H1 (cell line): ENCODE measurements at regions not wholly inside any gene's neighbourhood (a gene's known extent, or its start where the extent isn't known, plus 50 kb on each side); places are given as distances from the start of the nearest gene placed in this dataset.

Experiments
- CTCF ChIA-PET: fragments of 300-600 bp; sonication (Branson Sonifier 250); formaldehyde crosslinking; loops from one replicate; lab custom pipeline; 2021; ENCODE audit not compliant: partially characterized antibody; lab: Charles Lee
- POLR2A ChIA-PET: fragments of 300-600 bp; sonication (Branson Sonifier 250); formaldehyde crosslinking; loops from one replicate; lab custom pipeline; 2021; ENCODE audit warnings: inconsistent platforms; ENCODE audit not compliant: partially characterized antibody; lab: Charles Lee
- DNase-seq, 2 experiments: peaks; one replicate each; pipeline versions ENCODE4 v3.0.0 to v3.0.0-alpha.2; 2010 to 2022; ENCODE audit warnings: low spot score in 2 of 2, low read depth in 1 of 2, mixed read lengths in 1 of 2
- FAIRE-seq: peaks from 2 replicates; lab custom pipeline; 2011; peaks lifted over from hg19 to GRCh38; lab: Jason Lieb, UNC
- H2AFZ ChIP-seq: 2 replicates; pipeline ENCODE4 v1.8.1; 2012; ENCODE audit warnings: low read length, inconsistent platforms
- H2AK5ac ChIP-seq: 2 replicates; pipeline ENCODE4 v1.6.1; 2013; ENCODE audit warnings: low read depth, low read length
- H2BK120ac ChIP-seq: replicated peaks from 2 replicates; pipeline ENCODE3; 2013; ENCODE audit warnings: low read depth, low read length, inconsistent platforms
- H2BK12ac ChIP-seq: 2 replicates; pipeline ENCODE4 v1.6.1; 2013; ENCODE audit warnings: low read depth, low read length
- H2BK15ac ChIP-seq: 2 replicates; pipeline ENCODE4 v1.6.1; 2013; ENCODE audit warnings: low read length
- H2BK20ac ChIP-seq: 2 replicates; pipeline ENCODE4 v1.6.1; 2013; ENCODE audit warnings: low read length
- H2BK5ac ChIP-seq: 2 replicates; pipeline ENCODE4 v1.6.1; 2013; ENCODE audit warnings: low read depth, low read length
- H3K14ac ChIP-seq: 2 replicates; pipeline ENCODE4 v1.6.1; 2013; ENCODE audit warnings: inconsistent platforms; ENCODE audit not compliant: insufficient read length
- H3K18ac ChIP-seq: 2 replicates; pipeline ENCODE4 v1.6.1; 2013; ENCODE audit warnings: low read length; ENCODE audit errors: extremely low read depth
- H3K23ac ChIP-seq: 2 replicates; pipeline ENCODE4 v1.6.1; 2013; ENCODE audit warnings: inconsistent platforms; ENCODE audit not compliant: insufficient read length
- H3K23me2 ChIP-seq: 2 replicates; pipeline ENCODE4 v1.6.1; 2013; ENCODE audit warnings: low read depth, low read length
- H3K27ac ChIP-seq: 2 replicates; pipeline ENCODE4 v1.6.1; 2011; ENCODE audit warnings: low read depth, low read length, inconsistent platforms
- H3K27me3 ChIP-seq, 4 experiments: replicated peaks in 1 of 4; 1 replicate in 1 of 4; 2 replicates in 3 of 4; pipeline versions ENCODE4 v1.6.1 to v1.8.1; 2011 to 2013; ENCODE audit warnings: low read length in 3 of 4, mild to moderate bottlenecking in 3 of 4, inconsistent platforms in 2 of 4, mixed read lengths in 2 of 4, moderate library complexity in 1 of 4; ENCODE audit not compliant: control insufficient read depth in 3 of 4, insufficient read depth in 3 of 4; ENCODE audit errors: extremely low read depth in 1 of 4
- H3K36me3 ChIP-seq, 4 experiments: 2 replicates each; pipeline versions ENCODE4 v1.6.1 to v1.8.1; 2011 to 2013; ENCODE audit warnings: mild to moderate bottlenecking in 4 of 4, low read length in 3 of 4, moderate library complexity in 2 of 4, control low read depth in 1 of 4, inconsistent platforms in 1 of 4; ENCODE audit not compliant: insufficient read depth in 4 of 4, control insufficient read depth in 2 of 4
- H3K4ac ChIP-seq: replicated peaks from 2 replicates; pipeline ENCODE3; 2013; ENCODE audit warnings: low read length, low read depth, mixed read lengths, inconsistent platforms; ENCODE audit not compliant: insufficient read length
- H3K4me1 ChIP-seq, 4 experiments: replicated peaks in 1 of 4; 1 replicate in 1 of 4; 2 replicates in 3 of 4; pipeline versions ENCODE4 v1.6.1 to v1.8.1; 2011 to 2013; ENCODE audit warnings: low read length in 3 of 4, inconsistent platforms in 2 of 4, mixed read lengths in 1 of 4; ENCODE audit not compliant: insufficient read depth in 4 of 4, control insufficient read depth in 3 of 4
- H3K4me2 ChIP-seq, 2 experiments: 2 replicates each; pipeline versions ENCODE4 v1.6.1 to v1.8.1; 2011 to 2013; ENCODE audit warnings: low read depth in 2 of 2, low read length in 2 of 2, control low read depth in 1 of 2, inconsistent platforms in 1 of 2, mild to moderate bottlenecking in 1 of 2; ENCODE audit not compliant: insufficient read depth in 1 of 2
- H3K4me3 ChIP-seq, 4 experiments: fragments of 200-600, 300-600 bp in 1 of 4; sonication (generic), shearing (Covaris generic), sonication (Bioruptor Twin) in 1 of 4; 2 replicates each; pipeline versions ENCODE4 v1.5.1 to v1.8.1; 2011 to 2016; ENCODE audit warnings: low read length in 4 of 4, low read depth in 3 of 4, control low read depth in 2 of 4, inconsistent platforms in 2 of 4, mild to moderate bottlenecking in 2 of 4, mixed read lengths in 1 of 4, moderate library complexity in 1 of 4; ENCODE audit not compliant: insufficient read depth in 2 of 4; ENCODE audit errors: extremely low read depth in 1 of 4
- H3K56ac ChIP-seq: replicated peaks from 2 replicates; pipeline ENCODE3; 2013; ENCODE audit warnings: low read depth, mild to moderate bottlenecking, mixed read lengths, low read length, inconsistent platforms; ENCODE audit not compliant: insufficient read length
- H3K79me1 ChIP-seq: 2 replicates; pipeline ENCODE4 v1.6.1; 2013; ENCODE audit warnings: low read depth, low read length, control low read depth
- H3K79me2 ChIP-seq, 2 experiments: 2 replicates each; pipeline versions ENCODE4 v1.6.1 to v1.8.1; 2012 to 2013; ENCODE audit warnings: low read length in 2 of 2, mild to moderate bottlenecking in 2 of 2, inconsistent platforms in 1 of 2; ENCODE audit not compliant: insufficient read depth in 2 of 2, control insufficient read depth in 1 of 2
- H3K9ac ChIP-seq, 4 experiments: replicated peaks in 1 of 4; 1 replicate in 1 of 4; 2 replicates in 3 of 4; pipeline versions ENCODE4 v1.6.1 to v1.8.1; 2011 to 2013; ENCODE audit warnings: low read depth in 3 of 4, low read length in 3 of 4, control low read depth in 2 of 4, mild to moderate bottlenecking in 2 of 4, moderate library complexity in 2 of 4, inconsistent platforms in 1 of 4; ENCODE audit errors: extremely low read depth in 1 of 4
- H3K9me3 ChIP-seq, 2 experiments: 2 replicates each; pipeline versions ENCODE4 v1.6.1 to v1.8.1; 2012 to 2013; ENCODE audit warnings: mild to moderate bottlenecking in 2 of 2, moderate library complexity in 2 of 2, control low read depth in 1 of 2, inconsistent platforms in 1 of 2, low read depth in 1 of 2, low read length in 1 of 2, mixed read lengths in 1 of 2; ENCODE audit not compliant: insufficient read depth in 2 of 2
- H4K20me1 ChIP-seq, 2 experiments: replicated peaks in 1 of 2; 2 replicates each; pipeline versions ENCODE3 to v1.8.1; 2011 to 2013; ENCODE audit warnings: inconsistent platforms in 2 of 2, low read length in 2 of 2, mild to moderate bottlenecking in 1 of 2; ENCODE audit not compliant: insufficient read depth in 2 of 2, control insufficient read depth in 1 of 2
- H4K5ac ChIP-seq: 2 replicates; pipeline ENCODE4 v1.6.1; 2013; ENCODE audit warnings: low read length, low read depth, mixed read lengths, inconsistent platforms; ENCODE audit not compliant: insufficient read length
- H4K8ac ChIP-seq: 2 replicates; pipeline ENCODE4 v1.8.0; 2013; ENCODE audit warnings: mild to moderate bottlenecking, moderate library complexity, low read length, inconsistent platforms; ENCODE audit not compliant: insufficient read depth; ENCODE audit errors: extremely low read depth
- H4K91ac ChIP-seq: replicated peaks from 2 replicates; pipeline ENCODE3; 2013; ENCODE audit warnings: low read length, mixed read lengths, inconsistent platforms; ENCODE audit not compliant: insufficient read length
- CBX8 ChIP-seq: fragments of 300-800, 300-1000 bp; sonication (generic); IDR thresholded peaks from 2 replicates; pipeline ENCODE4 v1.7.1; 2016; ENCODE audit warnings: low read depth, low read length, borderline replicate concordance
- CTBP2 ChIP-seq: IDR thresholded peaks from 2 replicates; pipeline ENCODE4 v1.7.0; 2011; ENCODE audit warnings: borderline replicate concordance, mild to moderate bottlenecking, moderate library complexity, mixed read lengths, low read length; ENCODE audit not compliant: insufficient read depth, insufficient read length
- EP300 ChIP-seq, 2 experiments: IDR thresholded peaks; 1 replicate in 1 of 2; 2 replicates in 1 of 2; pipeline ENCODE4 v1.6.1; 2011 to 2012; ENCODE audit warnings: low read depth in 2 of 2, low read length in 2 of 2, mild to moderate bottlenecking in 2 of 2, borderline replicate concordance in 1 of 2, inconsistent platforms in 1 of 2, moderate library complexity in 1 of 2
- RFX5 ChIP-seq: IDR thresholded peaks from 2 replicates; pipeline ENCODE4 v1.6.1; 2011; ENCODE audit warnings: low read depth, low read length, improper control_type of control experiment, borderline replicate concordance
- WGBS, 2 experiments: shearing (Covaris generic) in 1 of 2; methylation state at CpG; one replicate each; pipeline versions ENCODE4 v1.1.6 to v1.1.7; 2013 to 2015; ENCODE audit warnings: low lambda C conversion rate in 2 of 2, mixed read lengths in 2 of 2, inconsistent platforms in 1 of 2, low coverage in 1 of 2, missing lambda C conversion rate in 1 of 2; ENCODE audit not compliant: insufficient replicate concordance in 2 of 2, insufficient coverage in 1 of 2, insufficient read length in 1 of 2; ENCODE audit errors: extremely low coverage in 1 of 2, missing lambda C conversion rate in 1 of 2; 5-methylcytosine and 5-hydroxymethylcytosine counted together
- TF ChIP-seq, protein P1 (sequence below), 3 experiments: IDR thresholded peaks; 1 replicate in 2 of 3; 2 replicates in 1 of 3; pipeline versions ENCODE4 v1.5.1 to v1.6.1; 2011; ENCODE audit warnings: low read length in 3 of 3, mild to moderate bottlenecking in 3 of 3, inconsistent platforms in 2 of 3, low read depth in 1 of 3, moderate library complexity in 1 of 3; ENCODE audit not compliant: insufficient read depth in 1 of 3; ENCODE audit errors: control extremely low read depth in 1 of 3
- TF ChIP-seq, protein P2 (sequence below): IDR thresholded peaks from 2 replicates; pipeline ENCODE4 v1.6.1; 2012; ENCODE audit warnings: inconsistent platforms
- TF ChIP-seq, protein P3 (sequence below): IDR thresholded peaks from 2 replicates; pipeline ENCODE4 v1.6.1; 2011; ENCODE audit warnings: low read length, improper control_type of control experiment

DNA sequence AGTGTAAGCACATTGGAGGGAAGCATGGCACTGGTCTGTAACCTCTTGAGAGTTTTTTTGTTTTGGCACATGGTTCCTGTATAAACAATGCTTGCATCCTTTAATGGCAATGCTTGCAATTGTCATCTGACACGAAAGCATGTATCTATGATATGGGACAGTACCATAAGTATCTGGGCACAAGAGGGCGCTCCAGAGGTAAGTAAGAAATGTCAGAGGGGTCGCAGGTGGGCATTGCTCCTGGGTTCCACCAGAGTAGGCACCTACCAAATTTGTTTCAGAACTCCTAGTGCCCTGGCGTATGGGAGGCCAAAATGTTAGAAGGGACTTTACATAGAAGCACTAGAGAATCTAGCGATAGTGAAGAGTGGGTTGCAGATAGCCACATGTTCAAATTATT, 58.7 kb upstream of the BCHE start:
- no peak overlapping the region for H3K4ac ChIP-seq
- FAIRE-seq = peak; percentile 55
- H3K27ac ChIP-seq = no peak overlapping the region
- peak in 1 of 2 experiments; percentile 84 for DNase-seq
- H3K9me3 ChIP-seq = no peaks in the 10 kb centered on the region
- no peak overlapping the region for H3K56ac ChIP-seq
- H3K36me3 ChIP-seq = no peaks in the 10 kb centered on the region
- H4K91ac ChIP-seq = no peak overlapping the region
- no peak overlapping the region for H4K8ac ChIP-seq
- H3K18ac ChIP-seq = no peak overlapping the region
- H3K27me3 ChIP-seq = no peaks in the 10 kb centered on the region
- no peak overlapping the region for H3K9ac ChIP-seq
- no peak overlapping the region for H3K23ac ChIP-seq
- H2BK12ac ChIP-seq = no peak overlapping the region
- H3K14ac ChIP-seq = no peak overlapping the region
- no peak overlapping the region for H2BK20ac ChIP-seq
- no peaks in the 10 kb centered on the region for H4K20me1 ChIP-seq
- H2BK120ac ChIP-seq = no peak overlapping the region
- H3K4me2 ChIP-seq = no peak overlapping the region
- no peak overlapping the region for H2AFZ ChIP-seq
- no peaks in the 10 kb centered on the region for H3K79me2 ChIP-seq
- no peak overlapping the region for H2BK5ac ChIP-seq
- H3K4me3 ChIP-seq = no peak overlapping the region
- no peaks in the 10 kb centered on the region for H3K23me2 ChIP-seq
- H3K79me1 ChIP-seq = no peaks in the 10 kb centered on the region
- no peak overlapping the region for H4K5ac ChIP-seq
- peaks cover 0 to 6% (median 0%) of the 10 kb centered on the region in 4 experiments; a peak in 2 of 7 replicates for H3K4me1 ChIP-seq
- ChIA-PET CTCF (interaction anchor here (0.6 to 2.8 kb wide), 37 partner anchors 11 to 1358 kb away, joined by 3 to 15 read pairs (median 4); no protein-coding TSS in a partner anchor), POLR2A (no interaction called here)
- H2AK5ac ChIP-seq = no peak overlapping the region
- 40% methylated on average over 5 of the region's 5 CpGs; no CpG with 5 or more reads in 1 of the 2 experiments for WGBS, 2 experiments
- no peak overlapping the region for H2BK15ac ChIP-seq
- TF ChIP-seq, protein P1, sequence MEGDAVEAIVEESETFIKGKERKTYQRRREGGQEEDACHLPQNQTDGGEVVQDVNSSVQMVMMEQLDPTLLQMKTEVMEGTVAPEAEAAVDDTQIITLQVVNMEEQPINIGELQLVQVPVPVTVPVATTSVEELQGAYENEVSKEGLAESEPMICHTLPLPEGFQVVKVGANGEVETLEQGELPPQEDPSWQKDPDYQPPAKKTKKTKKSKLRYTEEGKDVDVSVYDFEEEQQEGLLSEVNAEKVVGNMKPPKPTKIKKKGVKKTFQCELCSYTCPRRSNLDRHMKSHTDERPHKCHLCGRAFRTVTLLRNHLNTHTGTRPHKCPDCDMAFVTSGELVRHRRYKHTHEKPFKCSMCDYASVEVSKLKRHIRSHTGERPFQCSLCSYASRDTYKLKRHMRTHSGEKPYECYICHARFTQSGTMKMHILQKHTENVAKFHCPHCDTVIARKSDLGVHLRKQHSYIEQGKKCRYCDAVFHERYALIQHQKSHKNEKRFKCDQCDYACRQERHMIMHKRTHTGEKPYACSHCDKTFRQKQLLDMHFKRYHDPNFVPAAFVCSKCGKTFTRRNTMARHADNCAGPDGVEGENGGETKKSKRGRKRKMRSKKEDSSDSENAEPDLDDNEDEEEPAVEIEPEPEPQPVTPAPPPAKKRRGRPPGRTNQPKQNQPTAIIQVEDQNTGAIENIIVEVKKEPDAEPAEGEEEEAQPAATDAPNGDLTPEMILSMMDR (IDR thresholded peaks at IDR 0.05; ENCODE audit: control extremely low read depth in 1 of 3, insufficient read depth in 1 of 3, low read depth in 1 of 3, low read length in 3 of 3) = peak; percentile 52 to 76 (median 63)
- TF ChIP-seq CTBP2 (no peak), CBX8 (no peak), RFX5 (no peak), EP300 (IDR thresholded peaks at IDR 0.05; ENCODE audit: borderline replicate concordance in 1 of 2, low read depth in 2 of 2, low read length in 2 of 2) (no peak)
- TF ChIP-seq, protein P2, sequence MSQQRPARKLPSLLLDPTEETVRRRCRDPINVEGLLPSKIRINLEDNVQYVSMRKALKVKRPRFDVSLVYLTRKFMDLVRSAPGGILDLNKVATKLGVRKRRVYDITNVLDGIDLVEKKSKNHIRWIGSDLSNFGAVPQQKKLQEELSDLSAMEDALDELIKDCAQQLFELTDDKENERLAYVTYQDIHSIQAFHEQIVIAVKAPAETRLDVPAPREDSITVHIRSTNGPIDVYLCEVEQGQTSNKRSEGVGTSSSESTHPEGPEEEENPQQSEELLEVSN = no peak
- TF ChIP-seq, protein P3, sequence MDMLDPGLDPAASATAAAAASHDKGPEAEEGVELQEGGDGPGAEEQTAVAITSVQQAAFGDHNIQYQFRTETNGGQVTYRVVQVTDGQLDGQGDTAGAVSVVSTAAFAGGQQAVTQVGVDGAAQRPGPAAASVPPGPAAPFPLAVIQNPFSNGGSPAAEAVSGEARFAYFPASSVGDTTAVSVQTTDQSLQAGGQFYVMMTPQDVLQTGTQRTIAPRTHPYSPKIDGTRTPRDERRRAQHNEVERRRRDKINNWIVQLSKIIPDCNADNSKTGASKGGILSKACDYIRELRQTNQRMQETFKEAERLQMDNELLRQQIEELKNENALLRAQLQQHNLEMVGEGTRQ = no peak
